Small intestine (tissue), 7 donors: ENCODE measurements at regions not wholly inside any gene's neighbourhood (a gene's known extent, or its start where the extent isn't known, plus 50 kb on each side); places are given as distances from the start of the nearest gene placed in this dataset.

Source experiments
- DNase-seq, 2 donors: peaks; one replicate each; pipeline versions ENCODE4 v3.0.0 to v3.0.0-alpha.2; 2013
- FAIRE-seq: peaks from 2 replicates; lab custom pipeline; 2012; peaks lifted over from hg19 to GRCh38; lab: Jason Lieb, UNC
- H3K27ac ChIP-seq, 3 donors: one replicate each; pipeline ENCODE4 v1.5.1; 2013; ENCODE audit warnings: low read length in 2 of 3, mild to moderate bottlenecking in 2 of 3, control low read depth in 1 of 3, inconsistent platforms in 1 of 3, low read depth in 1 of 3, moderate library complexity in 1 of 3
- H3K27me3 ChIP-seq, 3 donors: one replicate each; pipeline ENCODE4 v1.6.1; 2013; ENCODE audit warnings: low read length in 3 of 3, inconsistent platforms in 1 of 3; ENCODE audit not compliant: control insufficient read depth in 3 of 3, insufficient read depth in 3 of 3
- H3K36me3 ChIP-seq, 3 donors: one replicate each; pipeline ENCODE4 v1.6.1; 2013; ENCODE audit warnings: low read length in 3 of 3, inconsistent platforms in 1 of 3, low read depth in 1 of 3, mild to moderate bottlenecking in 1 of 3, moderate library complexity in 1 of 3; ENCODE audit not compliant: control insufficient read depth in 3 of 3, insufficient read depth in 2 of 3
- H3K4me1 ChIP-seq, 3 donors: one replicate each; pipeline ENCODE4 v1.6.1; 2013; ENCODE audit warnings: low read length in 2 of 3, inconsistent platforms in 1 of 3, low read depth in 1 of 3, mild to moderate bottlenecking in 1 of 3, moderate library complexity in 1 of 3; ENCODE audit not compliant: control insufficient read depth in 3 of 3, insufficient read depth in 2 of 3
- H3K4me3 ChIP-seq, 3 donors: one replicate each; pipeline ENCODE4 v1.5.1; 2013; ENCODE audit warnings: low read length in 3 of 3, control low read depth in 1 of 3, inconsistent platforms in 1 of 3, low read depth in 1 of 3, mild to moderate bottlenecking in 1 of 3, moderate library complexity in 1 of 3
- H3K9me3 ChIP-seq, 2 donors: one replicate each; pipeline ENCODE4 v1.6.1; 2013; ENCODE audit warnings: low read depth in 1 of 2, low read length in 1 of 2; ENCODE audit not compliant: control insufficient read depth in 2 of 2, insufficient read depth in 1 of 2
- WGBS, 3 donors: extraction: QIAGEN DNeasy Blood & Tissue Kit; methylation state at CpG; one replicate each; pipeline ENCODE4 v1.1.7; 2013; 5-methylcytosine and 5-hydroxymethylcytosine counted together
- donor health status: healthy with polysubstance abuse.
- donor health status: control.
- donor health status: control.
- donor health status: Bipolar disorder and iron deficiency.
- donor health status: healthy.

- H3K4me1 ChIP-seq, result peaks cover 0 to 7% (median 0%) of the 10 kb centered on the region in 3 donors
- no peaks in the 10 kb centered on the region for H3K27me3 ChIP-seq
- 30 to 73% (median 43%) methylated on average over 5 of the region's 5 CpGs for WGBS, 3 donors
- no peak overlapping the region for H3K4me3 ChIP-seq
- no peak overlapping the region for H3K27ac ChIP-seq
- FAIRE-seq, result no peak
- peak; percentile 26 to 40 for DNase-seq
- H3K9me3 ChIP-seq, result no peaks in the 10 kb centered on the region
- no peaks in the 10 kb centered on the region for H3K36me3 ChIP-seq
Observed at GRCh38 chr7:13179011-13179582, 491.7 kb downstream of the ARL4A start.

- Histone ChIP-seq H3K27me3 (no peaks in the 10 kb centered on the region), H3K4me3 (no peak overlapping the region), H3K9me3 (peaks cover 0 to 3% of the 10 kb centered on the region in 2 donors), H3K36me3 (no peaks in the 10 kb centered on the region), H3K4me1 (peaks cover 0 to under 1% (median 0%) of the 10 kb centered on the region in 3 donors), H3K27ac (no peak overlapping the region)
- FAIRE-seq (no peak), DNase-seq (no peak)
- 56 to 78% (median 72%) methylated on average over 5 of the region's 5 CpGs for WGBS, 3 donors
Observed at GRCh38 chr7:13179775-13180523, 492.5 kb downstream of the ARL4A start.

- H3K9me3 ChIP-seq, result peaks cover 0 to 3% of the 10 kb centered on the region in 2 donors
- no peaks in the 10 kb centered on the region for H3K4me1 ChIP-seq
- 50 to 64% (median 61%) methylated on average over 3 of the region's 3 CpGs for WGBS, 3 donors
- no peaks in the 10 kb centered on the region for H3K27me3 ChIP-seq
- H3K27ac ChIP-seq, result no peak overlapping the region
- no peak overlapping the region for H3K4me3 ChIP-seq
- FAIRE-seq (no peak), DNase-seq (no peak)
- H3K36me3 ChIP-seq, result no peaks in the 10 kb centered on the region
Observed at GRCh38 chr7:13181216-13181615, 493.8 kb downstream of the ARL4A start.

GRCh38 chr7:13185139-13185538 lies 497.7 kb downstream of the ARL4A start:
- Histone ChIP-seq H3K4me3 (no peak overlapping the region), H3K9me3 (peaks cover 0 to 3% of the 10 kb centered on the region in 2 donors), H3K36me3 (no peaks in the 10 kb centered on the region), H3K4me1 (no peaks in the 10 kb centered on the region), H3K27ac (no peak overlapping the region), H3K27me3 (no peaks in the 10 kb centered on the region)
- FAIRE-seq (no peak), DNase-seq (peak in 1 of 2 donors; percentile 5)

GRCh38 chr7:13188236-13188805 lies 500.9 kb downstream of the ARL4A start:
- 66 to 78% (median 68%) methylated on average over 5 of the region's 5 CpGs for WGBS, 3 donors
- Histone ChIP-seq H3K27ac (no peak overlapping the region), H3K4me1 (no peaks in the 10 kb centered on the region), H3K36me3 (no peaks in the 10 kb centered on the region), H3K4me3 (no peak overlapping the region), H3K9me3 (peaks cover 0 to 3% of the 10 kb centered on the region in 2 donors), H3K27me3 (no peaks in the 10 kb centered on the region)
- no peak for FAIRE-seq
- DNase-seq, result no peak

- DNase-seq (no peak), FAIRE-seq (no peak)
- WGBS, 3 donors, result 50 to 82% (median 81%) methylated on average over 1 of the region's 1 CpG
- H3K4me1 ChIP-seq, result no peaks in the 10 kb centered on the region
- H3K9me3 ChIP-seq, result peaks cover 0 to 3% of the 10 kb centered on the region in 2 donors
- H3K4me3 ChIP-seq, result no peak overlapping the region
- no peaks in the 10 kb centered on the region for H3K27me3 ChIP-seq
- no peak overlapping the region for H3K27ac ChIP-seq
- H3K36me3 ChIP-seq, result no peaks in the 10 kb centered on the region
Observed at GRCh38 chr7:13188922-13189321, 501.5 kb downstream of the ARL4A start.

- no peak for DNase-seq
- H3K27ac ChIP-seq, result no peak overlapping the region
- no peaks in the 10 kb centered on the region for H3K4me1 ChIP-seq
- H3K27me3 ChIP-seq, result no peaks in the 10 kb centered on the region
- H3K36me3 ChIP-seq, result no peaks in the 10 kb centered on the region
- no peak overlapping the region for H3K4me3 ChIP-seq
- WGBS, 3 donors, result 85 to 98% (median 89%) methylated on average over 2 of the region's 2 CpGs
- no peak for FAIRE-seq
- peaks cover 0 to 1% of the 10 kb centered on the region in 2 donors for H3K9me3 ChIP-seq
Observed at GRCh38 chr7:13189668-13190067, 502.2 kb downstream of the ARL4A start.

- Histone ChIP-seq H3K36me3 (no peaks in the 10 kb centered on the region), H3K4me3 (no peak overlapping the region), H3K27ac (no peak overlapping the region), H3K4me1 (no peaks in the 10 kb centered on the region), H3K9me3 (no peaks in the 10 kb centered on the region), H3K27me3 (no peaks in the 10 kb centered on the region)
- DNase-seq (no peak), FAIRE-seq (no peak)
- WGBS, 3 donors, result 48 to 65% (median 63%) methylated on average over 2 of the region's 2 CpGs
Observed at GRCh38 chr7:13197501-13197900, 510.1 kb downstream of the ARL4A start.
